GM18505 (cell line): ENCODE measurements at regions not wholly inside any gene's neighbourhood (a gene's known extent, or its start where the extent isn't known, plus 50 kb on each side); places are given as distances from the start of the nearest gene placed in this dataset.

Experiments used
- ATAC-seq: cut with Tn5 transposase; IDR thresholded peaks from one replicate; pipeline ENCODE4 v1.9.1; 2021; ENCODE audit not compliant: unreplicated experiment
- POLR2A ChIP-seq: IDR thresholded peaks from 4 replicates; pipeline ENCODE4 v1.6.1; 2011; ENCODE audit warnings: borderline replicate concordance; ENCODE audit not compliant: insufficient read depth, insufficient read length; ENCODE audit errors: extremely low read depth

DNA sequence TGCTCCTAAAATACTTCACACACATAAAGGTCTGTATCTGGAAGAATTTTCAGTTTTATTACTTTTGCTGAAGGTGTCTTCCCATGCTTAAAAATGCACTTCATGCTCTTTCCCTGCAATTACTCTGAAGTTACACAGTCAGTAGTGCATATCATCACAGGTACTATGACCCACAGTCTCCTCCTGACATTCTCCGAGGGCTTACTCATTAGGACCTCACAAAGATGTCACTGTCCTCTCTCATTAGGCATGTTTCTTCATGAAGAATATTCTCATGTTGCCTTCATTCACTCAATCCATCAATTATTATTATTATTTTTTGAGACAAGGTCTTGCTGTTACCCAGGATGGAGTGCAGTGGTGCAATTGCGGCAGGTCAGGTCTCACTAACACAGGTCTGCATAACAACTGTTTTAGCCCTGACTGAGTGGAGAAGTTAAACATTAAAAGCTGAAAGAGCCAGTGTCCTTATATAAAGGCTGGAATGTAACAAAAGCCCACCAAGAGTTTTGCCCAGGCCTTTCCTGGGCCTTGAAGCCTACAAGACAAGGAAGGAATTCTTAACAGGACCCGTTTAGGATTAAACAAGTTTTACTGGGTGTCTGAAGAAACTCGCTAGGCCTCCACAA lies 119.5 kb upstream of the WSCD2 start:
- no peak for ATAC-seq
- no peak for TF ChIP-seq POLR2A

DNA sequence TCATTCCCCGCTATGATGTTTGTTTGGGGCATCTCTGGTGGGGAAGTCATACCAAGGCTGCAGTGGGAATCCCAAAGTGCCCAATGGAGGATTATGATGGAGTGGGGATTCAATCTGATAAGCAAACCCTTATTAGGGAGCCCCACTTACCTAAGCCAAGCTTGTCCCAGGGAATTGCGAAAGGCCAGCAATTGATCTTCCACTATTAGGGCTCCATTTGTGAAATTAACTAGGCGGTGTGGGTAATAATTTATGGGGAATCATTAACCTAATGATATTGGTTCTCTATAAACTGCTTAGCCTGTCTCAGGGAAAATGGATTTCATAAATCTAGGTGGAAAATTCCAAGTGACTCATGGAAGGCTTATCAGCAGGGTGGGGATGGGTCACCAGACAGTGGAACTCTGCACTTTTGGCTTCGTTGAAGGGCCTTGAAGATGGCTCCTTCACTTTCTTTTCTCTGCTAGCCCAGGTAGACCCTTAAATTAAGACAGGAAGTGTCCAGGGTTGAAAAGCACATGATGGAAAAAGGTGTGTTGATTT lies 113.0 kb upstream of the WSCD2 start:
- TF ChIP-seq POLR2A = no peak
- ATAC-seq = no peak

DNA sequence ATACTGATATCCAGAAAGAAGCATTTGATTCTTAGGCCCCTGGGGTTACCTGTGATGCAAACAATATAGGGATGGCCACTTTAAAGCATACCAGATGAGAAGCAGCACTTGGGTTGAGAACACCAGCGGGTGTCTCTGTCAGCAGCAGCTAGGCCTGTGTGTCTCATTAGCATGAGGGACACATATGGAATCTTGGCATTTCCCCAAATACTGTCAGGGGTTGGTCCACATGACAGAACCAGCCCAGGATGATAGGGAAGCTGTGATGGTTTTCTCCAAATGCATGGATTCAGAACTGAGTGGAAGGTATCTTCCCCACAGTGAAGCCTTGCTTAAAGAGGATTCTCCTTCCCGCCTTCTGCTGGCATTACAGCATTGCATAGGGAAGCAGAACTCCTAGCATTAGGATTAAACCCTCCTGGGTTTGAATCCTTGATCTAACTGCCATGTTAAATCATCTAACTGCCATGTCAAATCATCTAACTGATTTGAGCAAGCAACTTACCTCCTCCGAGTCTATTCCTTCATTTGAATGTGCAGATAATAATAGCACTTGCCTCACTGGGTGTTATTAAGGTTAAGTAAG lies 111.5 kb upstream of the WSCD2 start:
- no peak for TF ChIP-seq POLR2A
- no peak for ATAC-seq

DNA sequence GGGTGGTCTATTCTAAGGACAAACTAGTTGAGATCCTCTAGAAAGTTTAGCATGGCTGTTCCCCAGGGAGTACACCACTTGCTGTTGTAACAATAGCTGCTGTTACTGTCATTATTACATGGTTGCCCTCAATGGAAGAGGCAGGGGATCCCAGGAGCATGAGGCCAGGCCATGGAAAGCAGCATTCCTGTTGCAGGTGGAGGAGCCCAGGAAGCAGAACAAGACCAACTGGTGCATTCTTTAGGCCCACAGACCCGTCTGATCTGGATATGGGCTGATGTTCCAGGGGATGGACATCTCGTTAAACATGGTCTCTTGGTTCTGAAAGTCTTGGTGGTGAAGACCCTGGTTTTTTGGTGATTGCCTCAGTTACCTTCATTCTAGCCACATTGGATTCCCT lies 109.2 kb upstream of the WSCD2 start:
- TF ChIP-seq POLR2A = no peak
- no peak for ATAC-seq

DNA sequence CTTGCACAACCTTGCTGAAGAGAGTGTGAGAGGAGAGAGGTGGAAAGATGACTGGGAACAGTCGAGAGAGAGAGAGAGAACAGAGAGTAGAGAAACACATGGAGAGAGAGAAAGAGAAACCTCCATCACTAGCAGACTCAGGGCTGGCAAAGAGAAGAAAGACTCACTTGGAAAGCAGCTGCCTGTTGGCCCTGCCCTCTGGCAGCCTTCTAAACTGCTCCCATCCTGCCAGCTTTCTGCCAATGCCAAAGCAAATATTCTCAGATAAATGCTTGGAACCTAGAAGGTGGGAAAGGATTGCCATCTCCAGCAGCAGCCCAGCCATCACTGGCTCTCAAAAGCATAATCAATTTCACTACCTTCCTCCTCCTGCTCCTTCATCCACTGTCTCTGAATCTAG lies 107.9 kb upstream of the WSCD2 start:
- no peak for TF ChIP-seq POLR2A
- no peak for ATAC-seq

DNA sequence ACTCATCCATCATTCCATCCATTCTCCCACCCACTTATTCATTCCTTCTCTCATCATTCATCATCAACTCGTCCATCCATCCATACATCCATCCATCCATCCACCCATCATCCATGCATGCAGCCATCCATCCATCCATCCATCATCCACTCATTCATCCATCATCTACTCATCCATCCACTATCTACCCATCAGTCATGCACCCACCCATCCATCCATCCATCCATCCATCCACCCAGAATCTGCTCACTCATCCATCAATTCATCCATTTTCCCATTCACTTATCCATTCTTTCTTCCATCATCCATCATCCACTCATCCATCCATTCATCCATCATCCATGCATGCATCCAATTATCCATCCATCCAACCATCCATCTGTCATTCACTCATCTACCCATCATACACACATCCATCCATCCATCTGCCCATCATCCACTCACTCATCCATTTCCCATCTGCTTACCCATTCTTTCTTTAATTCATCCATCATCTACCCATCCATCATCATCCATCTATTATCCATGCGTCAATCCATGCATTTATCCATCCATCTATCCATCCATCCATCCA lies 107.1 kb upstream of the WSCD2 start:
- ATAC-seq = no peak
- TF ChIP-seq POLR2A = no peak

DNA sequence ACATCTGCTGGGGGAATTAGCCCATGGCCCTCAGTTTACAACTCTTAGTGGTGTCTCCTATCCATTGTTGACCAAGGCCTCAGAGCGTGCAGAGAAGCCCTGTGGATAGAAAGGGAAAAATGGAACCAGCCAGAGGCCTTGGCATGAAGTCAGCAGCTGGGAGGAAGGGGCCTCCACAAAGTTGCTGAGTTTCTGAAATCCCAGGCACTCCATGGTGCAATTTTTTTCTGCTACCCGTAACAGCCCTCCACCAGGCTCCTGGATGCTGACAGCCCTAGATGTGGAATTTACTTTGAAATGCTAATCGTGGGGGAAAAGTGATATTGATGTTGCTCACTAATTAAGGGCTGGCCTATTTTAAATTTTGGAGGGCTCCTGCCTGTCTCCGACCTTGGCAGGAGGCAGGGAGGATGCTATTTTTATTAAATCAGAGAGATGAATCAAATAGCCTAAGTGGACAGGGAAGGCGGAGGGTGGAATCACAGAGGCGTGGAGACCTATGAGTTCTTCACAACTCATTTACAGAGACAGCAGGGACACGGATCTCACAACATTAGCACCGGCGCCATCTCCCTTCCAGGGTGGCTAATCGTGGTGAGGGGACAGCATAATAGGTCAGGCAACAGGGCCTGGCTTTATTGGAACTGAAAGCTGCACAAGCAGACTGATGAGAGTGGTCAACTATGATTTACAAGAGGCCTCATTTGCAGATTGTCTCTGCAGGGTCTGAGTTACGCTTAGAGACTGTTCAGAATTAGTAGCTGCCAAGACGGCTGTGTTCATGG lies 99.8 kb upstream of the WSCD2 start:
- TF ChIP-seq POLR2A = no peak
- ATAC-seq = no peak

DNA sequence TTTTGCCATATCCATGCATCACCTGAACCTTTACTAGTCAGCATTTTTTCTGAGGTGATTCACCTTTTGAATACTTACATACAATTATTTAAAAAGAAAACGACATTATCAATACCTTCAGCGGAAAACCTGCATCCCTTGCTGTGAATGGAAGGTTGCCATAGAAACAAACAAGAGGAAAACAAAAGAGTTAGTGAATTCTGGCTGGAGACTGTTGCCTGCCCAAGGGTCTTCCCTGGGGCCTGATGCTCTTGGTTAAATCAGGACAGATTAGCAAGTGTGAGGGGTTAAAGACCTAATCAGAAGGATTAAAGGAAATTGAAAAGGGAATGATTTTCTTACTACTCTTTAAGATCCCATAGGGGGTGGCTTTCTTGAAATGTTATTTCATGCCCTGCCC lies 96.0 kb upstream of the WSCD2 start:
- TF ChIP-seq POLR2A = no peak
- ATAC-seq = no peak

DNA sequence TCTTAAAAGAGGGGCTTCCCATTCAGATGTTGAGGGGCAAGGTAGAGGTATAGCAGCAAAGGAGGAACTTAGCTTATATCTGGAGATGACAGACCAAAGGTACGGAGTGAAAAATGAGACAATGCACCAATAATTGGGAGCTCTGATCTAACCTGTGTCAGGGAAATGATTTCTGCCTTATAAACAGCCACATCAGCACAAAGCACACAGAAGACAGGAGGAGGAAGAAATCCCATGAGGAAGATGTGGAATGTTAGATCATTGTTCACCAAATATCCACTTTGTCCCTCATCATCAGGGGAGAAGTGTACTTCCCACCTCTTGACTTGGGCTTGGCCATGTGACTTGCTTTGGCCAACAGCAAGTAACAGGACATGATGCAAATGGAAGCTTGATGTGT lies 93.7 kb upstream of the WSCD2 start:
- no peak for ATAC-seq
- no peak for TF ChIP-seq POLR2A

DNA sequence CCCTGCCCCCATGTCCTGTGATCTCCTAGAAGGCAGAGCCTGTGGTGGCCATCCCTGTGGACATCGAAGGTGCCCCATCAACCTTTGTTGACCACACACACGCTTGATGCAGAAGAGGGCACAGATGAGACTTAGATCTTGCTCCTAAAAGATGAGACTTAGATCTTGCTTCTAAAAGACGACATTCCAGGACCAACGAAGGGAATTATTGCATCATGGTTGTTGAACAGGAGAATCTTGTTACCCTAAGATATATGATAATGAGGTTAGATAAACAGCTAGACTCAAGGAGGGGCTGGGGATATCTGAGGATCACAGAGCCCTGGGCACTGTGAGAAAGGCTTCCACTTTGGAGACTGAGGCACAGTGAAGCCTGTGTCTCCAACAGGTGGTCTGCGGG lies 91.1 kb upstream of the WSCD2 start:
- no peak for TF ChIP-seq POLR2A
- no peak for ATAC-seq

DNA sequence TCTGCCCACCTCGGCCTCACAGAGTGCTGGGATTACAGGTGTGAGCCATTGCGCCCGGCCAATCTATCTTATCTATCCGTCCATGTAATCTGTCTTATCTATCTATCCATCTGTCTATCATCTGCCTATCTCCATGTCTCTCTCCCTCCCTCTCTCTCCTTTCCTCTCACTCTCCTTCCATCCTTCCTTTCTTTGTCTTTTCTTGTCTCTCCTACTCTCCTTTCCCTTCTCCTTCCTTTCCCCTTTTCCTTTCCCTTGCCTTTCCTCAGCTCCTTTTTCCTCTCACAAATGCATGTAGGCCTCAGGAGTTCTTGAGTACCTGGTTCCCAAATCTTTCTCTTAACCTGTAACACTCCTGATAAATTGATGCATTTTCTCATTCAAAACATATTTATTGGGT lies 89.3 kb upstream of the WSCD2 start:
- ATAC-seq = no peak
- no peak for TF ChIP-seq POLR2A

DNA sequence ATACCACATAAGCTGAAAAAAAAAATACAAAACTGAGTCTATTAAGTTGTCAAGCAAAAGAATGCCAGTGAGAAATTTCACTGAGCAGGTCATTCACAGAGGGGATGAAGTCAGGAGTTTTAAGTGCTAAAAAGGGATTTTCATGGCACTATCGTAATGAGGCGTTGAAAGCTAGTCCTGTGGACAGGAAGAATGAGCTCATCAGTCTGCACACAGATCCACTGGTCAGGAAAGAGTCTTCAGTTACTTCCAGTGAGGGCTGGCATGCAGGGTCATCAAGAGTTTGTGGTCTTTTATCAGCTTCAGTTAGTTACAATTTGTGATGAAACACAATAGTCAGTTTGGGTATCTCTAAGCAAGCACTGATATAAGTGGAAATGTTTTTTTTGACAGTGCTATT lies 88.1 kb upstream of the WSCD2 start:
- TF ChIP-seq POLR2A = no peak
- no peak for ATAC-seq

DNA sequence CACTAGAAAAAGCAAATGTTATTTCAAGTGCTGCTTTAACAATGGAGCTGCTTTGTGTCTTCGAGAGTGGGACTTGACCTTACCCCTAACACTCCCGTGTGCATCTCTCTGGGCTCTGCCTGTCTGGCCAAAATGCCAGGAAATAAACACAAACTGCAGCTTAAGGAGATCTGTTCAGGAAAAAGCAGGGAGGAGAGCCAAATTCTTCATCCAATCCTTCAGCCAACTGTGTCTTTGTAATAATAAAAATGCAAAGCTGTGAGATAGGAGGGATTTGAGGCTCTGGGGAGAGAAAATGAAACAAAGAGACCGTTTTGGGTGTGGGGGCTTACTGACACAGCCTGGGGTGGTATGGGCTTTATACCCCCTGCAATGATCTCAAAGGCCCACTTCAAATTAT lies 85.8 kb upstream of the WSCD2 start:
- ATAC-seq = no peak
- TF ChIP-seq POLR2A = no peak

DNA sequence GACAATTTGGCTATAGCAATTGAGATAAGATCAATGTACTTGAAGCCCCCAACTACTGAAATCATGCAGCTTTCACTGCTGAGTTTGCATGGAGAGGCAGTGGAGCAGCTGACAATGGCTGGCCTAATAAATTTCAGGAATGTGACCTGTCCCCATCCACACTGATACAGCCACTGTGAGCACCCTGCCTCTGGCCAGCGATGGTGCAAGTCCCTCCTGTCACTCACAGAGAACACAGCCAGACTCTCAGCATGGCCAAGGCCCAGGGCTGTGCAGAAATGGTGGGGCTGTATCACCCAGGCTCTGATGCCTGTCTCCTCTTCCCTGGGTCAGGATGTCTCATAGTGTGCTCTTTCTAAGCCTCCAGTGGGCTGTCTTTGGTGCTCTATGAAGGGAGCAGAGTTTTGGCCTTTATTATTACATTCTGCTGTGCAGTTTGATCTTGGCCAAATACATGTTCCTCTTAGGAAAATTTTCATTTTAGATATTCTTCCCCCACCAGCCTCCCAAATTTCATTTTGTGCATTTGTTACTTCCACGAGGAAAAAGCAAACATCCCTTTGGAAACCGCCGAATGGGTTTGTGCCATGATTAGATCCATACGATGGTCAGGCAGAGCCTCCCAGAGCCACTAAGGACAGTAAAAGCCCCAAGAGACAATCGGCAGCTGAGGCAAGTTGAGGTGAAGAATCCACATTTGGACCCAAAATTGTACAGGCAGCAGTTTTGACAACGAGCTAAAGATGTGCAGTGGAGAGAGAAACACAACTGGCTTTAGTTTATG lies 85.1 kb upstream of the WSCD2 start:
- TF ChIP-seq POLR2A = no peak
- no peak for ATAC-seq

DNA sequence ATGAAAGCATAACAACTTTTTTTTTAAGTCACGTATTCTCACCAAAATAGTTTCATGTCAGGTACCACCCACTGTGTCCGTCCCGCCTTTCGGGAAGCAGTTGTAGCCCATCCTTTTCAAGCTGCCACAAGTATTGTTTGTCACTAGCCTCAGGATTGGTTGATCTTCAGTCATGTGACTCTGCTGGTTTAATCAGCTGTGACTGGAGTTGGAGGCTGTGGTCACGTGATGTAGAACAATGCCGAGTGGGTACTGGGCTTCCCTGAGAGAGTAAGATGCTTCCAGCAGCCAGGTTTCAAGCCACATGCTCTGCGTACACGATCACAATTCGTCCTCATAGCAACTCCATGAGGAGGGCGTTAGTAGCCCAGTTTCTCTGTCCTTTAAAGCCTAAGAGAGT lies 83.0 kb upstream of the WSCD2 start:
- no peak for ATAC-seq
- TF ChIP-seq POLR2A = no peak
